Liver (tissue), 8 donors: ENCODE measurements at regions not wholly inside any gene's neighbourhood (a gene's known extent, or its start where the extent isn't known, plus 50 kb on each side); places are given as distances from the start of the nearest gene placed in this dataset.
"Not testable (repeated sequence)": the region's sequence is repeated elsewhere in the genome, so short reads cannot be mapped to it uniquely, and the experiment has no call there.

Source experiments
- DNase-seq: peaks from one replicate; pipeline ENCODE4 v3.0.0-alpha.2; 2017; ENCODE audit warnings: low spot score
- H3K27ac ChIP-seq, 2 donors: one replicate each; pipeline ENCODE4 v1.7.0; 2013; ENCODE audit warnings: inconsistent platforms in 2 of 2, low read length in 2 of 2, control low read depth in 1 of 2, low read depth in 1 of 2, mild to moderate bottlenecking in 1 of 2
- H3K27me3 ChIP-seq, 4 donors: one replicate each; pipeline versions ENCODE4 v1.6.1 to v1.7.0; 2013; ENCODE audit warnings: low read length in 3 of 4, inconsistent platforms in 1 of 4, mild to moderate bottlenecking in 1 of 4, moderate library complexity in 1 of 4; ENCODE audit not compliant: control insufficient read depth in 4 of 4, insufficient read depth in 4 of 4
- H3K36me3 ChIP-seq, 4 donors: one replicate each; pipeline versions ENCODE4 v1.6.1 to v1.7.0; 2013; ENCODE audit warnings: low read length in 3 of 4, mild to moderate bottlenecking in 3 of 4, low read depth in 1 of 4, moderate library complexity in 1 of 4; ENCODE audit not compliant: control insufficient read depth in 4 of 4, insufficient read depth in 3 of 4
- H3K4me1 ChIP-seq, 4 donors: one replicate each; pipeline versions ENCODE4 v1.6.1 to v1.7.0; 2013; ENCODE audit warnings: low read length in 3 of 4, mild to moderate bottlenecking in 3 of 4, moderate library complexity in 1 of 4; ENCODE audit not compliant: control insufficient read depth in 4 of 4, insufficient read depth in 4 of 4
- H3K4me3 ChIP-seq, 3 donors: one replicate each; pipeline versions ENCODE4 v1.6.1 to v1.7.0; 2013; ENCODE audit warnings: low read length in 3 of 3, control low read depth in 1 of 3, low read depth in 1 of 3, mild to moderate bottlenecking in 1 of 3
- H3K9ac ChIP-seq, 2 donors: one replicate each; pipeline ENCODE4 v1.7.0; 2013; ENCODE audit warnings: low read length in 2 of 2, mild to moderate bottlenecking in 2 of 2, moderate library complexity in 2 of 2, control low read depth in 1 of 2, low read depth in 1 of 2
- H3K9me3 ChIP-seq, 4 donors: one replicate each; pipeline versions ENCODE4 v1.6.1 to v1.7.0; 2013; ENCODE audit warnings: low read length in 3 of 4; ENCODE audit not compliant: control insufficient read depth in 4 of 4
- ATF3 ChIP-seq: IDR thresholded peaks from 2 replicates; pipeline ENCODE4 v1.6.1; 2016; ENCODE audit warnings: antibody characterized with exemption
- CTCF ChIP-seq: fragments of 150-350 bp; IDR thresholded peaks from 2 replicates; pipeline ENCODE4 v1.5.1; 2017; ENCODE audit warnings: improper control_type of control experiment, low read depth, low read length; ENCODE audit not compliant: missing input control
- EGR1 ChIP-seq, 2 donors: IDR thresholded peaks; 2 replicates each; pipeline ENCODE4 v1.6.1; 2016 to 2018; ENCODE audit warnings: antibody characterized with exemption in 2 of 2, low read depth in 2 of 2
- FOXA1 ChIP-seq: IDR thresholded peaks from 2 replicates; pipeline ENCODE4 v1.6.1; 2016; ENCODE audit warnings: antibody characterized with exemption
- FOXA2 ChIP-seq: IDR thresholded peaks from 2 replicates; pipeline ENCODE4 v1.6.1; 2016; ENCODE audit warnings: antibody characterized with exemption
- GABPA ChIP-seq, 2 donors: IDR thresholded peaks in 1 of 2; conservative IDR thresholded peaks in 1 of 2; 2 replicates each; pipeline ENCODE4 v1.6.1; 2016; ENCODE audit warnings: antibody characterized with exemption in 2 of 2, mild to moderate bottlenecking in 1 of 2, moderate library complexity in 1 of 2
- HNF4A ChIP-seq, 2 donors: conservative IDR thresholded peaks; 2 replicates each; pipeline ENCODE4 v1.6.1; 2016; ENCODE audit warnings: antibody characterized with exemption in 2 of 2, mild to moderate bottlenecking in 2 of 2
- HNF4G ChIP-seq: IDR thresholded peaks from 2 replicates; pipeline ENCODE4 v1.6.1; 2016; ENCODE audit warnings: antibody characterized with exemption
- JUND ChIP-seq, 2 donors: IDR thresholded peaks; 2 replicates each; pipeline ENCODE4 v1.6.1; 2016; ENCODE audit warnings: antibody characterized with exemption in 2 of 2
- MAX ChIP-seq: IDR thresholded peaks from 2 replicates; pipeline ENCODE4 v1.6.1; 2016; ENCODE audit warnings: antibody characterized with exemption
- NR2F2 ChIP-seq: IDR thresholded peaks from 2 replicates; pipeline ENCODE4 v1.6.1; 2016; ENCODE audit warnings: antibody characterized with exemption
- RAD21 ChIP-seq, 2 donors: IDR thresholded peaks; 2 replicates each; pipeline ENCODE4 v1.6.1; 2016; ENCODE audit warnings: antibody characterized with exemption in 2 of 2, mild to moderate bottlenecking in 2 of 2
- REST ChIP-seq: IDR thresholded peaks from 2 replicates; pipeline ENCODE4 v1.6.1; 2016; ENCODE audit warnings: antibody characterized with exemption, mild to moderate bottlenecking
- RXRA ChIP-seq, 2 donors: IDR thresholded peaks; 2 replicates each; pipeline ENCODE4 v1.6.1; 2017 to 2018; ENCODE audit warnings: antibody characterized with exemption in 2 of 2, mild to moderate bottlenecking in 1 of 2
- SP1 ChIP-seq: IDR thresholded peaks from 2 replicates; pipeline ENCODE4 v1.6.1; 2018; ENCODE audit warnings: antibody characterized with exemption, mild to moderate bottlenecking
- TAF1 ChIP-seq: conservative IDR thresholded peaks from 2 replicates; pipeline ENCODE4 v1.6.1; 2016; ENCODE audit warnings: antibody characterized with exemption, mild to moderate bottlenecking
- YY1 ChIP-seq: IDR thresholded peaks from 2 replicates; pipeline ENCODE4 v1.6.1; 2016; ENCODE audit warnings: antibody characterized with exemption, mild to moderate bottlenecking
- WGBS: extraction: QIAGEN DNeasy Blood & Tissue Kit; methylation state at CpG from one replicate; pipeline ENCODE4 v1.1.7; 2013; 5-methylcytosine and 5-hydroxymethylcytosine counted together
- TF ChIP-seq, protein P1 (sequence below): IDR thresholded peaks from 2 replicates; pipeline ENCODE4 v1.6.1; 2016; ENCODE audit warnings: antibody characterized with exemption
- donor health status: healthy.
- donor health status: healthy.
- donor health status: healthy.
- donor health status: healthy.
- donor health status: healthy.

DNA sequence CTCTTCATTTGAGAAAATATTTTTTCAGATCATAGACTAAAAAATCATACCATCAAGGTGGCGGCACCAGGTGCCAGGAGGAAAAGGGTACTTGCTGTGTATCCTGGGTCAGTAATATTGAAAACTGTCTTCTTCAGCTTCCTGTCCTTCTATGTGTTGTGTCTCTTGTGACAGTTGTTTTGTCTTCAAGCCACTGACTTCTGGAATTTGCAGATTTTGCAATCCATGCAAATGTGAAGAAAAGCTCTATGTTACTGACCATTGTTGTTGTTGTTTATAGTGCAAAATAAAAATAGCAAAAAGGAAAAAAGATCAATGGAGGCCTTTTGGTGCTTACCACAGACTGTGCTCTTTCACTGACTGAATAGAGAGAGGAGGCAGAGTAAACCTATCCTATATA is 83.2 kb upstream of the RHOU start:
- no peak overlapping the region for H3K27ac ChIP-seq
- no peak for TF ChIP-seq REST
- TF ChIP-seq TAF1: no peak
- TF ChIP-seq CTCF: no peak
- no peak for TF ChIP-seq FOXA2
- no peak for TF ChIP-seq MAX
- TF ChIP-seq HNF4G: no peak
- no peak for TF ChIP-seq HNF4A (conservative IDR thresholded peaks at IDR 0.05)
- TF ChIP-seq, protein P1, sequence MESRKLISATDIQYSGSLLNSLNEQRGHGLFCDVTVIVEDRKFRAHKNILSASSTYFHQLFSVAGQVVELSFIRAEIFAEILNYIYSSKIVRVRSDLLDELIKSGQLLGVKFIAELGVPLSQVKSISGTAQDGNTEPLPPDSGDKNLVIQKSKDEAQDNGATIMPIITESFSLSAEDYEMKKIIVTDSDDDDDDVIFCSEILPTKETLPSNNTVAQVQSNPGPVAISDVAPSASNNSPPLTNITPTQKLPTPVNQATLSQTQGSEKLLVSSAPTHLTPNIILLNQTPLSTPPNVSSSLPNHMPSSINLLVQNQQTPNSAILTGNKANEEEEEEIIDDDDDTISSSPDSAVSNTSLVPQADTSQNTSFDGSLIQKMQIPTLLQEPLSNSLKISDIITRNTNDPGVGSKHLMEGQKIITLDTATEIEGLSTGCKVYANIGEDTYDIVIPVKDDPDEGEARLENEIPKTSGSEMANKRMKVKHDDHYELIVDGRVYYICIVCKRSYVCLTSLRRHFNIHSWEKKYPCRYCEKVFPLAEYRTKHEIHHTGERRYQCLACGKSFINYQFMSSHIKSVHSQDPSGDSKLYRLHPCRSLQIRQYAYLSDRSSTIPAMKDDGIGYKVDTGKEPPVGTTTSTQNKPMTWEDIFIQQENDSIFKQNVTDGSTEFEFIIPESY: no peak
- TF ChIP-seq JUND (IDR thresholded peaks at IDR 0.05): no peak
- TF ChIP-seq RAD21 (IDR thresholded peaks at IDR 0.05): no peak
- TF ChIP-seq ATF3: no peak
- no peak for TF ChIP-seq FOXA1
- TF ChIP-seq SP1: no peak
- TF ChIP-seq RXRA (IDR thresholded peaks at IDR 0.05): no peak
- TF ChIP-seq NR2F2: no peak
- TF ChIP-seq YY1: no peak
- no peak for TF ChIP-seq GABPA (IDR thresholded peaks at IDR 0.05 in 1 of 2, conservative IDR thresholded peaks at IDR 0.05 in 1 of 2)
- no peak for TF ChIP-seq EGR1 (IDR thresholded peaks at IDR 0.05; ENCODE audit: low read depth in 2 of 2)
- no peak overlapping the region for H3K9ac ChIP-seq
- no peaks in the 10 kb centered on the region for H3K36me3 ChIP-seq
- peaks cover 11 to 20% (median 16%) of the 10 kb centered on the region in 4 donors for H3K4me1 ChIP-seq
- WGBS: 96% methylated on average over 1 of the region's 1 CpG
- no peak overlapping the region for H3K4me3 ChIP-seq
- DNase-seq: no peak
- peaks cover 0 to 29% (median 8%) of the 10 kb centered on the region in 4 donors for H3K27me3 ChIP-seq
- H3K9me3 ChIP-seq: no peaks in the 10 kb centered on the region

DNA sequence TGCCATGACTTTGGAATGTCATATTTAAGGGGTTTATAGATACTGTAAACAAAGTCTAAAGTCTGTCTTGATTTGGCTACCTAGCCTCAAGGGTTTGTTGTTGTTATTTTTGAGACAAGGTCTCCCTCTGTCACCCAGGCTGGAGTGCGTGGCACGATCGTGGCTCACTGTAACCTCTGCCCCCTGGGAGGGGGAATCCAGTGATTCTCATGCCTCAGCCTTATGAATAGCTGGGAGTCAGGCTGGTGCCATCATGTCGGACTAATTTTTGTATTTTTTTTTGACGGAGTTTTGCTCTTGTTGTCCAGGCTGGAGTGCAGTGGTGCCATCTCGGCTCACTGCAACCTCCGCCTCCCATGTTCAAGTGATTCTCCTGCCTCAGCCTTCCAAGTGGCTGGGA is 82.2 kb upstream of the RHOU start:
- not testable (repeated sequence) for H3K9ac ChIP-seq, H3K9me3 ChIP-seq, H3K4me3 ChIP-seq, H3K27ac ChIP-seq, H3K36me3 ChIP-seq, DNase-seq
- Histone ChIP-seq H3K27me3 (peaks cover 0 to 29% (median 6%) of the 10 kb centered on the region in 4 donors), H3K4me1 (peaks cover 2 to 11% (median 7%) of the 10 kb centered on the region in 4 donors)
- WGBS: 91% methylated on average over 7 of the region's 7 CpGs
